A549 (cell line): ENCODE measurements at regions not wholly inside any gene's neighbourhood (a gene's known extent, or its start where the extent isn't known, plus 50 kb on each side); places are given as distances from the start of the nearest gene placed in this dataset.
A peak's percentile ranks its signal among the peaks of the same experiment; 100 is the strongest.

Experiments
- ATAC-seq, 2 experiments: fragments of 200-7000 bp in 1 of 2; fragments of >200 bp in 1 of 2; cut with Nextera tagmentation in 1 of 2; cut with Tn5 transposase in 1 of 2; 3 replicates each; pipeline versions ENCODE4 v1.8.0 to v1.9.1; 2018 to 2020; ENCODE audit warnings: mild to moderate bottlenecking in 1 of 2, moderate library complexity in 1 of 2
- CTCF ChIA-PET: fragments of 300-600 bp; sonication (Branson Sonifier 250); formaldehyde crosslinking; extraction: SDS; loops from one replicate; lab custom pipeline; 2021; ENCODE audit warnings: antibody characterized with exemption, inconsistent platforms; lab: Yijun Ruan, JAX
- POLR2A ChIA-PET: fragments of 350-600 bp; formaldehyde crosslinking; extraction: SDS; loops from one replicate; lab custom pipeline; 2021; ENCODE audit warnings: antibody characterized with exemption, inconsistent platforms; lab: Yijun Ruan, JAX
- DNase-seq, 2 experiments: peaks; one replicate each; pipeline versions ENCODE4 v3.0.0 to v3.0.0-alpha.2; 2011 to 2016; ENCODE audit warnings: low read depth in 1 of 2, low spot score in 1 of 2
- FAIRE-seq: peaks from 2 replicates; lab custom pipeline; 2011; peaks lifted over from hg19 to GRCh38; lab: Jason Lieb, UNC
- H3K27ac ChIP-seq, 2 experiments: fragments of >200 bp; sonication (Bioruptor Twin); formaldehyde crosslinking; 3 replicates each; pipeline ENCODE4 v1.5.1; 2016 to 2017
- H3K4me1 ChIP-seq: fragments of >200 bp; sonication (Bioruptor Twin); formaldehyde crosslinking; 3 replicates; pipeline ENCODE4 v1.6.1; 2016
- H3K4me2 ChIP-seq: fragments of >200 bp; sonication (Bioruptor Twin); formaldehyde crosslinking; 3 replicates; pipeline ENCODE4 v1.6.1; 2016
- H3K4me3 ChIP-seq: fragments of >200 bp; sonication (Bioruptor Twin); formaldehyde crosslinking; 3 replicates; pipeline ENCODE4 v1.5.1; 2016
- H3K9me3 ChIP-seq: fragments of >200 bp; sonication (Bioruptor Twin); formaldehyde crosslinking; 3 replicates; pipeline ENCODE4 v1.6.1; 2016
- E2F6 ChIP-seq: IDR thresholded peaks from 2 replicates; pipeline ENCODE4 v1.6.1; 2012; ENCODE audit warnings: low read depth, borderline replicate concordance
- EHMT2 ChIP-seq: fragments of 200-600 bp; sonication (generic); IDR thresholded peaks from 2 replicates; pipeline ENCODE4 v1.6.1; 2016; ENCODE audit warnings: antibody characterized with exemption, low read depth, mild to moderate bottlenecking, moderate library complexity
- FOSL2 ChIP-seq, 2 experiments: fragments of 450-650 bp in 1 of 2; fragments of >200 bp in 1 of 2; sonication (Bioruptor Twin) in 1 of 2; formaldehyde crosslinking; IDR thresholded peaks; 2 replicates each; pipeline versions ENCODE4 v1.5.0 to v1.6.1; 2016 to 2020; ENCODE audit warnings: mild to moderate bottlenecking in 1 of 2, moderate library complexity in 1 of 2
- FOXS1 ChIP-seq: fragments of 250-450 bp; sonication (Bioruptor Pico); IDR thresholded peaks from 2 replicates; pipeline ENCODE4 v1.5.0; 2020; ENCODE audit warnings: mild to moderate bottlenecking, moderate library complexity
- HEYL ChIP-seq: fragments of 250-450 bp; sonication (Bioruptor Pico); IDR thresholded peaks from 2 replicates; pipeline ENCODE4 v1.8.0; 2021; ENCODE audit warnings: mild to moderate bottlenecking, moderate library complexity
- HMGXB4 ChIP-seq: fragments of 250-450 bp; sonication (Bioruptor Pico); IDR thresholded peaks from 2 replicates; pipeline ENCODE4 v1.5.0; 2021; ENCODE audit warnings: mild to moderate bottlenecking, moderate library complexity, borderline replicate concordance
- HOXA7 ChIP-seq: fragments of 250-450 bp; sonication (Bioruptor Pico); IDR thresholded peaks from 2 replicates; pipeline ENCODE4 v1.5.0; 2020; ENCODE audit warnings: mild to moderate bottlenecking, moderate library complexity
- HOXB5 ChIP-seq: fragments of 250-450 bp; sonication (Bioruptor Pico); IDR thresholded peaks from 2 replicates; pipeline ENCODE4 v1.5.0; 2020; ENCODE audit warnings: mild to moderate bottlenecking, moderate library complexity
- KDM1A ChIP-seq: fragments of 200-600 bp; sonication (generic); IDR thresholded peaks from 2 replicates; pipeline ENCODE4 v1.6.1; 2016; ENCODE audit warnings: low read depth, mild to moderate bottlenecking
- MAFK ChIP-seq: fragments of 450-650 bp; IDR thresholded peaks from 2 replicates; pipeline ENCODE4 v1.6.1; 2014; ENCODE audit not compliant: partially characterized antibody
- MAX ChIP-seq: IDR thresholded peaks from 2 replicates; pipeline ENCODE4 v1.6.1; 2012
- MAZ ChIP-seq: fragments of 150-350 bp; IDR thresholded peaks from 2 replicates; pipeline ENCODE4 v1.6.1; 2014; ENCODE audit warnings: antibody characterized with exemption, low read depth, low read length, borderline replicate concordance
- NFE2L2 ChIP-seq: fragments of 150-350 bp; conservative IDR thresholded peaks from 2 replicates; pipeline ENCODE4 v1.6.1; 2014; ENCODE audit warnings: low read length
- POLR2AphosphoS2 ChIP-seq: conservative IDR thresholded peaks from 2 replicates; pipeline ENCODE4 v1.6.1; 2012; ENCODE audit warnings: low read length, improper control_type of control experiment, inconsistent platforms
- RCOR1 ChIP-seq: fragments of 150-350 bp; IDR thresholded peaks from 2 replicates; pipeline ENCODE4 v1.6.1; 2014; ENCODE audit warnings: antibody characterized with exemption, low read length, low read depth
- RFX5 ChIP-seq: fragments of 450-650 bp; IDR thresholded peaks from 2 replicates; pipeline ENCODE4 v1.7.1; 2014; ENCODE audit warnings: antibody characterized with exemption, mild to moderate bottlenecking, moderate library complexity
- SMC3 ChIP-seq: fragments of >200 bp; sonication (Bioruptor Twin); formaldehyde crosslinking; IDR thresholded peaks from 3 replicates; pipeline ENCODE4 v1.6.1; 2018; ENCODE audit warnings: inconsistent platforms
- USF2 ChIP-seq: fragments of 450-650 bp; IDR thresholded peaks from 2 replicates; pipeline ENCODE4 v1.6.1; 2014; ENCODE audit warnings: antibody characterized with exemption
- ZC3H11A ChIP-seq: fragments of 450-650 bp; IDR thresholded peaks from 2 replicates; pipeline ENCODE4 v1.6.1; 2014; ENCODE audit warnings: antibody characterized with exemption, mild to moderate bottlenecking
- ZNF302 ChIP-seq: fragments of 250-450 bp; sonication (Bioruptor Pico); IDR thresholded peaks from 2 replicates; pipeline ENCODE4 v1.9.0; 2021; ENCODE audit warnings: inconsistent platforms, mild to moderate bottlenecking, moderate library complexity
- WGBS: methylation state at CpG from one replicate; pipeline ENCODE4 v1.1.6; 2017; ENCODE audit errors: missing lambda C conversion rate; 5-methylcytosine and 5-hydroxymethylcytosine counted together

- Histone ChIP-seq H3K4me2 (no peak overlapping the region), H3K9me3 (peaks cover 7% of the 10 kb centered on the region; the same call in 1 of the 3 replicates), H3K27ac (no peak overlapping the region; a peak in 1 of 6 replicates), H3K4me1 (peaks cover 11% of the 10 kb centered on the region), H3K4me3 (no peak overlapping the region)
- TF ChIP-seq E2F6 (no peak), MAX (no peak), ZC3H11A (no peak), FOSL2 (IDR thresholded peaks at IDR 0.05) (no peak), FOSL2 (CRISPR knock-in tag; IDR thresholded peaks at IDR 0.05) (no peak), KDM1A (no peak), HMGXB4 (CRISPR knock-in tag) (no peak)
- CTCF ChIA-PET = interaction anchor here (1.8 kb wide), 1 partner anchor 10 kb away, joined by 6 read pairs; no protein-coding TSS in a partner anchor
- DNase-seq (no peak), FAIRE-seq (no peak), ATAC-seq (no peak)
- POLR2A ChIA-PET = no interaction called here
- 77% methylated on average over 7 of the region's 7 CpGs for WGBS
Observed at GRCh38 chr5:6154216-6154615, 224.1 kb downstream of the MED10 start.

DNA sequence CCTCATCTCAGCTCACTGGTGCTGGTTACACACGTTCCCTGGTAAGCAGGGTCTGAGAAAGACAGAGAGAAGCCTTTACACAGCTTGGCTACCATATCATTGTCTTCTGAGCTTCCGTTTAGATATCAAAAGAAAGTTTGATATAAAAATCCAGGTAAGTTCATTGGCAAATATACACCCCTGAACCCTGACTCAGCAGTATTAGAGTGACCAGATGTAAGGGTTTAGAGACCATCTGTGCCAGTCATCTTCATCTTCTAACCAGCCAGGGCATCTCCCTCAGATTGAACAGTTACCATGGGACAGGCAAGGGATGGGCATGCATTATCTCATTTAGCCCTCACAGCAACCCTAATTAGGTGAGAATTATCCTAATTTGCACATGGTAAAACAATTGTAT lies 232.1 kb downstream of the MED10 start:
- no peak for ATAC-seq
- DNase-seq = no peak
- WGBS = 53% methylated on average over 2 of the region's 2 CpGs
- ChIA-PET POLR2A (no interaction called here), CTCF (no interaction called here)
- Histone ChIP-seq H3K4me1 (no peaks in the 10 kb centered on the region), H3K27ac (no peak overlapping the region), H3K4me3 (no peak overlapping the region), H3K9me3 (no peaks in the 10 kb centered on the region), H3K4me2 (no peak overlapping the region)
- TF ChIP-seq NFE2L2 (no peak), MAFK (peak; percentile 82)
- FAIRE-seq = no peak

DNA sequence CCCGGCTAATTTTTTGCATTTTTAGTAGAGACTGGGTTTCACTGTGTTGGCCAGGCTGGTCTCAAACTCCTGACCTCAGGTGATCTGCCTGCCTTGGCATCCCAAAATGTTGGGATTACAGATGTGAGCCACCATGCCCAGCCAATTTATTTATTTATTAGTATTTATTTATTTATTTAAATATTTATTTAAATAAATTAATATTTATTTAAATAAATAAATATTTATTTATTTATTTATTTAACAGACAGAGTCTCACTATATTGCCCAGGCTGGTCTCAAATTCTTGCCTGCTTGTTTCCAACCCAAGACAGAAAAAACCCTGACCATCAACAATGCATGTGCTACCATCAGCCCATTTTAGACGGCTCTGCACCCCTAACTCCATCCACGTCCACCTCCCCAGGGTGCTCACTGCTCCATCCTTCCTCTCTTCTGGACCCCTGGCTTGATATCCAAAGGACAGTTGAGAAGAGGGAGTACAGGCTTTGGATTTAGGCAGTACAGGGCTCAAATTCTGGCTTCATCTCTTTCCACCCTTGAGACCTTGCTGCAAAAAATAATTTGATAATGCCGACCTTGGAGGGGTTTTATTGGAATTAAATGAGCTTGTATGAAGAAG lies 232.6 kb downstream of the MED10 start:
- DNase-seq (no peak), ATAC-seq (no peak), FAIRE-seq (no peak)
- POLR2A ChIA-PET = no interaction called here
- Histone ChIP-seq H3K27ac (no peak overlapping the region), H3K4me2 (no peak overlapping the region), H3K4me3 (no peak overlapping the region), H3K9me3 (no peaks in the 10 kb centered on the region), H3K4me1 (no peaks in the 10 kb centered on the region)
- TF ChIP-seq ZC3H11A (0 out of 2 replicates have a peak, but pooled peaks have one; percentile 7), MAFK (no peak)
- CTCF ChIA-PET = no interaction called here
- 50% methylated on average over 4 of the region's 4 CpGs for WGBS

GRCh38 chr5:6143523-6143922 lies 234.8 kb downstream of the MED10 start:
- Histone ChIP-seq H3K9me3 (no peaks in the 10 kb centered on the region), H3K4me1 (no peaks in the 10 kb centered on the region), H3K4me3 (no peak overlapping the region), H3K4me2 (no peak overlapping the region), H3K27ac (no peak overlapping the region)
- no peak for DNase-seq
- no peak for ATAC-seq
- ChIA-PET CTCF (interaction anchor here (1.4 kb wide), 1 partner anchor 10 kb away, joined by 6 read pairs; no protein-coding TSS in a partner anchor), POLR2A (no interaction called here)
- WGBS = 51% methylated on average over 5 of the region's 5 CpGs
- TF ChIP-seq EHMT2 (no peak), HEYL (no peak), HOXA7 (CRISPR knock-in tag) (no peak), SMC3 (no peak), FOXS1 (no peak), ZNF302 (CRISPR knock-in tag) (no peak), MAZ (no peak), RCOR1 (no peak), KDM1A (no peak), FOSL2 (IDR thresholded peaks at IDR 0.05) (no peak), FOSL2 (CRISPR knock-in tag; IDR thresholded peaks at IDR 0.05) (no peak), RFX5 (no peak), USF2 (no peak), POLR2AphosphoS2 (no peak), ZC3H11A (no peak), HOXB5 (no peak)
- no peak for FAIRE-seq
